ENCODE measurements at regions not wholly inside any gene's neighbourhood (a gene's known extent, or its start where the extent isn't known, plus 50 kb on each side); places are given as distances from the start of the nearest gene placed in this dataset.

GRCh38 chr10:61096056-61096455 is 152.1 kb upstream of the RHOBTB1 start:
- DNase-seq (ENCODE audit: low read depth, low spot score) = no peak
- in situ Hi-C loops (cut with HindIII; ENCODE audit: low pct_unique_long_range_greater_than_20kb, low sequenced_read_pairs) = no loop called here

GRCh38 chr10:61091531-61091930 is 147.5 kb upstream of the RHOBTB1 start:
- in situ Hi-C loops (cut with HindIII; ENCODE audit: low pct_unique_long_range_greater_than_20kb, low sequenced_read_pairs) = no loop called here
- no peak for DNase-seq (ENCODE audit: low read depth, low spot score)

- no peak for DNase-seq (ENCODE audit: low read depth, low spot score)
- in situ Hi-C loops (cut with HindIII; ENCODE audit: low pct_unique_long_range_greater_than_20kb, low sequenced_read_pairs) = no loop called here
These were observed 145.3 kb upstream of the RHOBTB1 start for GRCh38 chr10:61089251-61089650.

- in situ Hi-C loops (cut with HindIII; ENCODE audit: low pct_unique_long_range_greater_than_20kb, low sequenced_read_pairs) = no loop called here
- DNase-seq (ENCODE audit: low read depth, low spot score) = no peak
These were observed 140.5 kb upstream of the RHOBTB1 start for GRCh38 chr10:61084493-61084892.

- no peak for DNase-seq (ENCODE audit: low read depth, low spot score)
- in situ Hi-C loops (cut with HindIII; ENCODE audit: low pct_unique_long_range_greater_than_20kb, low sequenced_read_pairs) = no loop called here
These were observed 137.3 kb upstream of the RHOBTB1 start for GRCh38 chr10:61081301-61081700.

- in situ Hi-C loops (cut with HindIII; ENCODE audit: low pct_unique_long_range_greater_than_20kb, low sequenced_read_pairs) = no loop called here
- DNase-seq (ENCODE audit: low read depth, low spot score) = peak; percentile 3
These were observed 134.7 kb upstream of the RHOBTB1 start for GRCh38 chr10:61078542-61079275.

- in situ Hi-C loops (cut with HindIII; ENCODE audit: low pct_unique_long_range_greater_than_20kb, low sequenced_read_pairs) = no loop called here
- no peak for DNase-seq (ENCODE audit: low read depth, low spot score)
These were observed 132.7 kb upstream of the RHOBTB1 start for GRCh38 chr10:61076572-61077114.

- in situ Hi-C loops (cut with HindIII; ENCODE audit: low pct_unique_long_range_greater_than_20kb, low sequenced_read_pairs) = no loop called here
- DNase-seq (ENCODE audit: low read depth, low spot score) = no peak
These were observed 129.4 kb upstream of the RHOBTB1 start for GRCh38 chr10:61073391-61073790.

GRCh38 chr10:61071580-61071979 is 127.6 kb upstream of the RHOBTB1 start:
- no peak for DNase-seq (ENCODE audit: low read depth, low spot score)
- in situ Hi-C loops (cut with HindIII; ENCODE audit: low pct_unique_long_range_greater_than_20kb, low sequenced_read_pairs) = no loop called here

- in situ Hi-C loops (cut with HindIII; ENCODE audit: low pct_unique_long_range_greater_than_20kb, low sequenced_read_pairs) = no loop called here
- no peak for DNase-seq (ENCODE audit: low read depth, low spot score)
These were observed 124.5 kb upstream of the RHOBTB1 start for GRCh38 chr10:61068471-61068870.

- in situ Hi-C loops (cut with HindIII; ENCODE audit: low pct_unique_long_range_greater_than_20kb, low sequenced_read_pairs) = no loop called here
These were observed 123.8 kb upstream of the RHOBTB1 start for GRCh38 chr10:61067671-61068336.

GRCh38 chr10:61066661-61067344 is 122.8 kb upstream of the RHOBTB1 start:
- no peak for DNase-seq (ENCODE audit: low read depth, low spot score)
- in situ Hi-C loops (cut with HindIII; ENCODE audit: low pct_unique_long_range_greater_than_20kb, low sequenced_read_pairs) = no loop called here

More at GRCh38 chr10:61067671-61068336, 123.8 kb upstream of the RHOBTB1 start:
- DNase-seq (ENCODE audit: low read depth, low spot score) = no peak

- in situ Hi-C loops (cut with HindIII; ENCODE audit: low pct_unique_long_range_greater_than_20kb, low sequenced_read_pairs) = no loop called here
- no peak for DNase-seq (ENCODE audit: low read depth, low spot score)
These were observed 121.1 kb upstream of the RHOBTB1 start for GRCh38 chr10:61065051-61065450.

- in situ Hi-C loops (cut with HindIII; ENCODE audit: low pct_unique_long_range_greater_than_20kb, low sequenced_read_pairs) = no loop called here
- DNase-seq (ENCODE audit: low read depth, low spot score) = no peak
These were observed 120.4 kb upstream of the RHOBTB1 start for GRCh38 chr10:61064356-61064755.

GRCh38 chr10:61063901-61064300 is 119.9 kb upstream of the RHOBTB1 start:
- no peak for DNase-seq (ENCODE audit: low read depth, low spot score)
- in situ Hi-C loops (cut with HindIII; ENCODE audit: low pct_unique_long_range_greater_than_20kb, low sequenced_read_pairs) = no loop called here

- in situ Hi-C loops (cut with HindIII; ENCODE audit: low pct_unique_long_range_greater_than_20kb, low sequenced_read_pairs) = no loop called here
- no peak for DNase-seq (ENCODE audit: low read depth, low spot score)
These were observed 119.0 kb upstream of the RHOBTB1 start for GRCh38 chr10:61063034-61063433.

GRCh38 chr10:61061923-61062504 is 118.0 kb upstream of the RHOBTB1 start:
- no peak for DNase-seq (ENCODE audit: low read depth, low spot score)
- in situ Hi-C loops (cut with HindIII; ENCODE audit: low pct_unique_long_range_greater_than_20kb, low sequenced_read_pairs) = no loop called here

GRCh38 chr10:61059636-61060035 is 115.7 kb upstream of the RHOBTB1 start:
- DNase-seq (ENCODE audit: low read depth, low spot score) = no peak
- in situ Hi-C loops (cut with HindIII; ENCODE audit: low pct_unique_long_range_greater_than_20kb, low sequenced_read_pairs) = no loop called here
